ENCODE measurements at regions not wholly inside any gene's neighbourhood (a gene's known extent, or its start where the extent isn't known, plus 50 kb on each side); places are given as distances from the start of the nearest gene placed in this dataset.
"Not testable (repeated sequence)": the region's sequence is repeated elsewhere in the genome, so short reads cannot be mapped to it uniquely, and the experiment has no call there.

- DNase-seq, result no peak
Observed at GRCh38 chr5:26181582-26181981, 856.8 kb downstream of the CDH9 start.

DNA sequence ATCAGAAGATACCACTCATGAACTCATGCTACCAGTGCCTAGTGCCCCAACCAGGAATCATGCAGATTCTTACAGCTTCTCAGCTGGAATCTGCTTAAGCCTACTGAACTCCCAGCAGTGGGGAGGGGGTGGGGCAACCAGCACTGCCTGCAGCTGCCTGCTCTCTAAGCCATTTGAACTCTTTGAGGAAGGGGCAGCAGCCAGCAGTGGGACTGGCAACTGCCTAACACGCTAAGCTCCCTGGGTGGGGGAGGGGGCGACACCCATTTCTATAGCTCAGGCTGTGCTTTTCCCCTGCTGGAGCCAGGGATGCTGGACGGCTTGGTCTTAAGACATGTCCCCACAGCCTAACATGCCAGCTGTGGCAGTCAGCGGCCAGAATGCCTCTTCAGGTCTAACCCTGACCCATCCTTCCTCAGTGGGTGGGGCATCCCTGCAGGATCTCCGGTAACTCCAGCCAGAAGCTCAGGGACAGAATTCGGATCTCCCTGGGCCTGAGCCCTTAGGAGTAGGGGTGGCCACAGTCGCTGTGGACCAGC is 889.7 kb downstream of the CDH9 start:
- no peak for DNase-seq

GRCh38 chr5:26143259-26143658 is 895.1 kb downstream of the CDH9 start:
- DNase-seq, result no peak

DNA sequence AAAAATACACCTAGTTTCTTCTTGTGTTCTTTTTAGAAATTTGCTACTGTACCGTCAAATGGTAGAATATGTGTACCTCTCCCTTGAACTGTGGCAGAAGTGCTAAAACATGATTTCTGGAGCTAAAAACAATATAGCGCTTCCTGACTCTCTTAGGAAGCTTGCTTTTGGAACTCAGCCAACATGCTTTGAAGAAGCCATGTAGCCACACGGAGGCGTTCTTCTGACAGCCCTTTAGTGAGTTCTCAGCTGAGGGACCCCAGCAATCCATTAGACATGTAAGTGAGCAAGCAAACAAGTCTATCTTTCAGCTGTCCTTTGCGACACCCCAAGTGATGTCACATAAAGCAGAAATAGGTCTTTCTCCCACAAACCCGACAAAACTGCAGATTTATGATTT is 917.0 kb downstream of the CDH9 start:
- DNase-seq, result no peak

- no peak for DNase-seq
Observed at GRCh38 chr5:26104175-26104574, 934.2 kb downstream of the CDH9 start.

GRCh38 chr5:26060212-26060611 is 978.2 kb downstream of the CDH9 start:
- no peak for DNase-seq

- no peak for DNase-seq
Observed at GRCh38 chr5:26054594-26054993, 983.8 kb downstream of the CDH9 start.

DNA sequence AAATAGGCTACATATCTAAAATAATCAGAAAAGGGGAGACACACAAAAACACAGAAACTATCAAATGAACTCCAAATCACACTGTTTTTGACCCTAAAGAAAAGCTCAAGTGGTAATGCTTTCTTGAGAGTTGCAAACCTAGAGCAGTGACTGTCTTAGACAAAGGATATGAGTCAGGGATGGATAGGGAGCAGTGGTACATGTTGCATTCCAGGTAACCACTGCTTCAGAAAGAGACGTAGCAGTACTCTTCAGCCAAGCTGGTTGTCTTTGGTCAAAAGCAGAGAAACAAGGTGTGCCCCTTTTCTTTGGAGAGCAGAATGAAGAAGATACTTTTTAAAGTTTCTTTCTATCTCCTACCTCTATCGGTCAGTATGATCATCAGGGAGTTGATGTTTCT is 1003.6 kb downstream of the CDH9 start:
- DNase-seq, result no peak

DNA sequence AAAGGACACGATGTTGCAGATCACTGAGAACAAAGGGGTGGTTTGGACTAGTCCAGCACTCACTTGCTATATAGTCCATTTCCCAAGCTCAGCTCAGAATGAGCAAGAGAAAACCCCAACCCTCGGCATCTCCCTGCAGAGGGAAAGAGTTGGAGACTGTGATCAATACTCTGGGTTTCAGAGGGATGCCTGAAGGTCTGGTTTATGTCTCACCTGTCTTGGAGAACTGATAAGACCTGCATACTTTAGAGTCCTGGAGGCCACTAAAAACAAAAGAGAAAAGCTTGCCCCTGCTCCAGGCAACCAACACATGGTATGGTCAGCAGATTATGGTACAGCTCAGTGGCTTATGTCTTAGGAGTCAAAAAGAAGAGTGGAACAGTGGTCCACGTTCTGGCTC is 1006.9 kb downstream of the CDH9 start:
- no peak for DNase-seq

DNA sequence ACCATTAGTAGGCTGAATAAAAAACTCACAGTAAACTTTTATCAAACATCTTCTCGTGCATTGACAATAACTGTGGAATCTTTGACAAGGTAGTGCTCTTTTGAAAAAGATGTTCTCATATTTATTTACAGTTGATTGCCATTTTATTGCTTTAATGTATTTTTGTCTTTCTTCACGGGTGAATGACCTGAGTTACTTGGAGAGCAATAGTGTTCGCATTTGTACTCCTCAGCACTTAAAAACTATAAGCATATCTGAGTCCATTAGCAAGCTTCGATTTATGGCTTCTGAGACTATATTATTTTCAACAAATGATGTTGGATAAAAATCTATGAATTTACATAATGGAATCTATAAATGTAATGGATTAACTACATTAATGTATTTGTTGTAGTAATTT is 1012.3 kb downstream of the CDH9 start:
- DNase-seq, result no peak

DNA sequence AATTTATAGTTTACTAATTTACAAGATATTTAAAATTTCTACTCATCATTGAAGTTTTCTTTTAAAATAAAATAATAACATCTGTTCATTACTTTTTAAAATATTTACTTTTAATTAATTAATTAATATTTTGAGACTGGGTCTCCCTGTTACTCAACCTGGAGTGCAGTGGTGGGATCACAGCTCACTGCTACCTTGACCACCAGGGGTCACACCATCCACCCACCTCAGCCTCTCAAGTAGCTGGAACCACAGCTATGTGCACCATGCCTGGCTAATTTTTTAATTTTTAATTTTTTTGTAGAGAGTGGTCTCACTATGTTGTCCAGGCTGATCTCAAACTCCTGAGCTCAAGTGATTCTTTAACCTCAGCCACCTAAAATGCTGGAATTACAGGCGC is 1013.6 kb downstream of the CDH9 start:
- no peak for DNase-seq

DNA sequence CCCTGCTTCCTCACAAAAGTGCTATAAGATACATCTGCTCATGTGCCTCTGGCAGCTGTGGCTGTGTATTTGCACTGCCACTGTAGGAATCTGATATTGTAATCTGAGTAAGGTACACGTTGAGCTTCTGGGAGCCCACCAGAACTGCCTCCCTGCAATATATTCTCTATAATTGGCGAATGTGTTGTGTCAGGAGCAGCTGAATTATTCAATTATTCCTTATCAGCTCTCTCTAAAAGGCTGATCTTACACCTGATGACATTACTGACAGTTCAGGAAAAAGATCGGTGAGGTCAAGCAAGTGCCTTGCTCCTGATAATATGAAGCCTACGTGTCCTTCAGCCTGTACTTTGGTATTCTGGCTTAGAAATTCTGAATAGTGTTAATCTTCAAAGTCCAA is 1015.0 kb downstream of the CDH9 start:
- DNase-seq, result no peak

DNA sequence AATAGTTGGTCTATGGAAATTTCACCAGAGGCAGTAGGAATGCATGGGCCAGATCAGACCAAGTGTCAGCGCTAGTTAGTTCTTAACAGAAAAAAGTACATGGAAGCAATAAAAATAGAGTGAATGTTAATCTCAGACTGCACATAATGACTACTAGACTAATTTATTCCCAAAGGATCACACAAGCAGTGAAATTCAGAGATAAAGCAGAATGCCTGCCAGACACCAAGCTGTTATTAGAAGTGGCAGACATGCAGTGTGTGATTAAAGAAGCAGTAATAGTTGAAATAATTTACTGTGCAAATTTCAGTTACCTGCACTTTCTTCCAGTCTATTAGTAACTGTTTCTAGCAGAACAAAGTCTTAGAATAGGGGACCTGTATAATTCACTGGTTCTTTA is 1024.2 kb downstream of the CDH9 start:
- DNase-seq, result no peak

DNA sequence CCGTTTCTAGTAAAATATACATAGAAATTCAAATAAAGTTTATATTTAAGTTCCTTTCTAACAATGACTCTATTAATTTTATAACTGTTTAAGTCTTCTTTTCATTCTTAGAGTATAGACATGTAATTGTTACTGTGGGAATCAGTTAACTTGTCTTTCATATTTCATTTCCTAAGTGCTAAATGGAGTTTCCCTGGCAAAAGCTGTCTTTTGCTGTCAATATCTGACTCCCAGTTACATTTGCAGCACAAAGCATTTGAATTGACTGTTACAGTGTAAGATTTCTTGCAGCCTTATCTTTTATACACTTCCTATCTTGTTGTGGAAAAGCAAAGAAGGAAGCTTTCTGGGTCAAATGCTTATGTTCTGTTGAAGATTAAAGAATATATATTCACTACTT is 1026.3 kb downstream of the CDH9 start:
- no peak for DNase-seq

DNA sequence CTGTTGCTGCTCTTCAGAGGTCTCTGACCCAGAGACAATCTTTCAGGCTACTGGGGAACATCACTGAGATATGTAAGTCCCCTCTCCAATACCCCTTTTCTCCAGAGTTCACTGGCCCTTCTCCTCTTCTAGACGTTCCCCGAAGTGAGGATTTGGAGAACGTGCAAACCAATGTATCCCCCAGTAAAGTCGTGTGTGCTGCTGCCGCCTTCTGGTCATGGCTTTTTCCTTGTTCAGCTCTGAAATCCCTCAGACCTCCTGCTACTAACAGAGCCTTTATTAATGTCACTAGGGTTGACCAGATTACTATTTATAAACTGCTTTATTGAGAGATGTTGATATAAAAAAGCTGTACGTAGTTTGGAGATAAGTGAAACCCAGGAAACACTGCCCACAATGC is 1028.6 kb downstream of the CDH9 start:
- DNase-seq, result no peak

DNA sequence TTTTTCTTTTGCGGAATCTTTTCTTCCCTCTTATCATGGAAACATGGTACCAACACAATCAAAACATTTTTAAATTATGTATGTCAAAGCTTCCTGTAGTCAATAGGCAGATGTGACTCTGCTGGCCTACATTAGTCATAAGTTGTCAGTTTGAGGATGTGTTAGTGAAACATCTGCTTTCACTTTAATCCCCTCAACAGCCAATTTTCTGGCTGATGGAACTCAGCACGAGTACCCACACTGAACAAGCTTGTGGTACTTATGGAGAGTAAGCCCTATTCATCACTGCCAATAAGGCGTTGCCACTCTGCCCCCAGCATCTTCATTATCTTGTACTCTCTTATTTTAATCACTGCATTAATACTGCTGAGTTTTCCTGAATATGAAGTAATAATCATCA is 1034.4 kb downstream of the CDH9 start:
- no peak for DNase-seq

DNA sequence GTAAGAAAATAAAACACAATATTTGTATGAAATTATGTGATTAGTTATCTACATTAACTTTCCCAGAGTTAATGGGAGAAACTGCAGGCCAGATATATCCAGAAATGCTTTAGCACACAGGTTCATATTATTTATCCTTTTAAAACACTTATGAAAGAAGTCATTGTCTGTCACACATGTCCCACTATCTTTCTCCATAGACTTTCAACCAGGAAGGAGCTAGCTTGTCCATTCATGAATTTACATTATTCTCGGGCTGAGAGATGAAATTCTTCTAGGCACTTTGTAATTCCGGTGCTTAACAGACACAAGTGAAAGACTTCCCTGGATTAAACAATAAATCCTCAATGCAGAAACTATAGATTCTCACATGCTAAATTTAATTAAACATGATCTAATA is 1043.2 kb downstream of the CDH9 start:
- no peak for DNase-seq

- no peak for DNase-seq
Observed at GRCh38 chr5:25993701-25994100, 1044.7 kb downstream of the CDH9 start.

- DNase-seq, result no peak
Observed at GRCh38 chr5:25991639-25992038, 1046.7 kb downstream of the CDH9 start.

DNA sequence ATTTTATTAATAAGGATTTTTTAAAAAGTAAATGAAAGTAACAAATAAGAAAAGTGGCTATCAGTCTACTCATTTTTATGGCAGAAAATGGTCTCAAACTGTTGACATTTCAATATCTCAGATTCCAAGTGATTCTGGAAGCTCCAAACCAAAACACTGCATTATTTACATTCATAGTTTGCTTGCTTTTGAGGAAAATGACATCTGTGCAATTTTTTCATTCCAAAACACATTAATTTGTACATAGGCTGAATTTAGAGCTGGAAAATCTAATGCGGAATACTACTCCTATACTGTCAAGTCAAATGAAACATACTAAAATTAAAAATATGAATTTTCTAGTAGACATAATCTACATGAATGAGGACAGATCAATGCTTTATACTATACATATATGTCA is 1047.6 kb downstream of the CDH9 start:
- no peak for DNase-seq

- DNase-seq, result no peak
Observed at GRCh38 chr5:25979086-25979485, 1059.3 kb downstream of the CDH9 start.

DNA sequence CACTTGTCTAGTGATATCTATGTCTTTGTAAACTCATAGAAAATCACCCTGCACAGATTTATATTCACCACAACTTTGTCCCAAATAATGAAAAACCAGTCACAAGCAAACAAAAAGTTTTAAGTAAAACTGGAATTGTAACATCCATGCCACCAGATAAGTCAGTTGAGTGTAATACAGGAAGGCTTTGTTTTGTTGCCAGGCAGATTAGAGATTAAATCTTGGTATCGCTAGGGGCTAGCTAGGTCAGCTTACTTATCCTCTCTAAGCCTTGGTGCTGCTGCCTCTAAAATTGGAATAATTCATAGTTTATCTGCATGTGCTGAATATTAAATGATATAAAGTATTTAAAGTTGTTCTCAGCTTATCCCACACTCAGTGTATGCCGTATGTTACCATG is 1062.5 kb downstream of the CDH9 start:
- no peak for DNase-seq

- DNase-seq, result no peak
Observed at GRCh38 chr5:25974451-25974850, 1063.9 kb downstream of the CDH9 start.

DNA sequence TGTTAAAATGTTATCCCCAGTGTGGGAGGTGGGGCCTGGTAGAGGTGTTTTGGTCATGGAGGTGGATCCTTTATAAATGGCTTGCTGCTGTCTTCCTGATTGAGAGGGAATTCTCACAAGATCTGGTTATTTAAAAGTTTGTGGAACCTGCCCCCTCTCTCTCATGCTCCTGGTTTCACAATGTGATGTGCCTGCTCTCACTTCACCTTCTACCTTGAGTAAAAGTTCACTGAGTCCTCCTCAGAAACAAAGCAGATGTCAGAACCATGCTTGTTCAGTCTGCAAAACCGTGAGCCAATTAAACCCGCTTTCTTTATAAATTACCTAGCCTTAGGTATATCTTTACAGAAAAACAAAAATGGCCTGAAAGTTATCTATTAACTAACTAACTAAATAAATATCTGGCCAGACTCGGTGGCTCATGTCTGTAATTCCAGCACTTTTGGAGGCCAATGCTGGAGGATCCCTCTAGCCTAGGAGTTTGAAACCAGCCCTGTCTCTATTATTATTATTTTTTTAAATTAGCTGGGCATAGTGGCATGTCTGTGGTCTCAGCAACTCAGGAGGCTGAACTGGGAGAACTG is 1067.4 kb downstream of the CDH9 start:
- DNase-seq, result no peak

DNA sequence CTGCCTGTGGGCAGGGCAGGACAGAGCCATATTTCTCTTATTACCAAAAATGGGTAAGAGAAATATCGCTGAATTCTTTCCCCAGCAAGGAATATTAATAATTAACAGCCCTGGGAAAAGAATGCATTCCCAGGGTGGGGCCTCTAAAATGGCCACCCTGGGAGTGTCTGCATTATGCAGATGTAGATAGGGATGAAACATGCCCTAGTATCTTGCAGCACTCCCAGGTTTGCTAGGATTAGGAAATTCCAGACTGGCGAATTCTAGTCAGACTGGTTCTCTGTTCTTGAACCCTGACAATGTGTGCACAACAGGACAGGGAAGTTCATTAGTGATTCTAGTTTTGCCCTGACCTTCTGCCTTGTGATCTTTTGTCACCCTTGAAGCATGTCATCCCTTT is 1069.3 kb downstream of the CDH9 start:
- DNase-seq, result not testable (repeated sequence)

- no peak for DNase-seq
Observed at GRCh38 chr5:25964009-25964372, 1074.4 kb downstream of the CDH9 start.

All from activated effector memory CD4-positive, alpha-beta T cell treated with anti-CD3 and anti-CD28 coated beads, Interleukin-2, amount 50 U/mL, for 16 hours (primary cell).